ENCODE measurements at regions not wholly inside any gene's neighbourhood (a gene's known extent, or its start where the extent isn't known, plus 50 kb on each side); places are given as distances from the start of the nearest gene placed in this dataset.

DNA sequence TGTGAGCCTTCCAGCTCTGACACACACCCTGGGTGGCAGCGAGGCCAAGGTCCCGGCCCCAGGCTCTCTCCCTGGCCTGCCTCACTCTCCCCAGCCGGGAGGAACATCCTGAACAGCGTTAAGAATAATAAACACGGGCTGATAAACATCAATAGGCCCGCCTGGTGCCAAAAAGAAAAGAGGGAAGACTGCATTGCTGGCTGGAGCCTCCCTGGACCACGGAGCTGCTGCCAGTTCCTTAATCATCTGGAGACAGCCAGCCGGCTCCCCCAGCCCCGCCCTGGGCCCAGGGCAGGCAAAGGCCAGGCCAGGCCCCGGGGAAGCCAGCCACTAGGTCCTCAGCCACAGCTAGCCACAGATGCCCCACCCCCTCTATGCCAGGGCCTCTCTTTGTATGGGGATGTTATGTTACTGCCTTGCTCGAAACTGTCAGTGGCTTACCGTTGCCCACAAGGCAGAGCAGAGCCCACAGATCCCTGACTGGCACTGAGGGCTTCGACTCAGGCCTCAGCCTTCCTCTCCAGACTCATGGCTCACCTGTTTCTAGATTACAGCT, 293.7 kb downstream of the DYSF start:
- in situ Hi-C loops (cut with MboI; ENCODE audit: low sequenced_read_pairs, unreplicated experiment) = no loop called here
- DNase-seq (ENCODE audit: low spot score) = no peak
- TF ChIP-seq, protein P1, sequence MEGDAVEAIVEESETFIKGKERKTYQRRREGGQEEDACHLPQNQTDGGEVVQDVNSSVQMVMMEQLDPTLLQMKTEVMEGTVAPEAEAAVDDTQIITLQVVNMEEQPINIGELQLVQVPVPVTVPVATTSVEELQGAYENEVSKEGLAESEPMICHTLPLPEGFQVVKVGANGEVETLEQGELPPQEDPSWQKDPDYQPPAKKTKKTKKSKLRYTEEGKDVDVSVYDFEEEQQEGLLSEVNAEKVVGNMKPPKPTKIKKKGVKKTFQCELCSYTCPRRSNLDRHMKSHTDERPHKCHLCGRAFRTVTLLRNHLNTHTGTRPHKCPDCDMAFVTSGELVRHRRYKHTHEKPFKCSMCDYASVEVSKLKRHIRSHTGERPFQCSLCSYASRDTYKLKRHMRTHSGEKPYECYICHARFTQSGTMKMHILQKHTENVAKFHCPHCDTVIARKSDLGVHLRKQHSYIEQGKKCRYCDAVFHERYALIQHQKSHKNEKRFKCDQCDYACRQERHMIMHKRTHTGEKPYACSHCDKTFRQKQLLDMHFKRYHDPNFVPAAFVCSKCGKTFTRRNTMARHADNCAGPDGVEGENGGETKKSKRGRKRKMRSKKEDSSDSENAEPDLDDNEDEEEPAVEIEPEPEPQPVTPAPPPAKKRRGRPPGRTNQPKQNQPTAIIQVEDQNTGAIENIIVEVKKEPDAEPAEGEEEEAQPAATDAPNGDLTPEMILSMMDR (IDR thresholded peaks at IDR 0.05; ENCODE audit: borderline replicate concordance, control extremely low read depth, extremely low read depth, insufficient read depth, missing control alignments) = no peak

DNA sequence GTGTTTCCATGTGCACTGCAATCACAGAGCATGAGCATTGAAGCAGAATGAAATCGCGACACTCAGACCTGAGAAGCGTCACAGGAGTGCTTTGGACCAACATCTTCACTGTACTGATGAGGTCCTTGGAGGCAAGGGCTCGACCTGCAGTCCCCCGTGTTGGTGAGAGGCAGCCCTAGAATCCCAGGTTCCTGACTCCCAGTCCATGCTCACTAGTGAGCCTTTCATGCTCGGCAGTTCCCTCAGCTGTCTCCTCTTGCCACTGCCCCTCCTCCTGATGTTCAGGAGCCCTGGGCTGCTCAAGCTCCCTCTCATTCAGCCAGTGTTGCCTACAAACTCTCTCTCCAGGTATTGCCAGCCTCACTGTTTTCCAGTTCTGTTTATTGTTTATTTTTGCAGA, 291.4 kb downstream of the DYSF start:
- no peak for DNase-seq (ENCODE audit: low spot score)
- TF ChIP-seq, protein P1 (IDR thresholded peaks at IDR 0.05; ENCODE audit: borderline replicate concordance, control extremely low read depth, extremely low read depth, insufficient read depth, missing control alignments) = no peak
- in situ Hi-C loops (cut with MboI; ENCODE audit: low sequenced_read_pairs, unreplicated experiment) = no loop called here

DNA sequence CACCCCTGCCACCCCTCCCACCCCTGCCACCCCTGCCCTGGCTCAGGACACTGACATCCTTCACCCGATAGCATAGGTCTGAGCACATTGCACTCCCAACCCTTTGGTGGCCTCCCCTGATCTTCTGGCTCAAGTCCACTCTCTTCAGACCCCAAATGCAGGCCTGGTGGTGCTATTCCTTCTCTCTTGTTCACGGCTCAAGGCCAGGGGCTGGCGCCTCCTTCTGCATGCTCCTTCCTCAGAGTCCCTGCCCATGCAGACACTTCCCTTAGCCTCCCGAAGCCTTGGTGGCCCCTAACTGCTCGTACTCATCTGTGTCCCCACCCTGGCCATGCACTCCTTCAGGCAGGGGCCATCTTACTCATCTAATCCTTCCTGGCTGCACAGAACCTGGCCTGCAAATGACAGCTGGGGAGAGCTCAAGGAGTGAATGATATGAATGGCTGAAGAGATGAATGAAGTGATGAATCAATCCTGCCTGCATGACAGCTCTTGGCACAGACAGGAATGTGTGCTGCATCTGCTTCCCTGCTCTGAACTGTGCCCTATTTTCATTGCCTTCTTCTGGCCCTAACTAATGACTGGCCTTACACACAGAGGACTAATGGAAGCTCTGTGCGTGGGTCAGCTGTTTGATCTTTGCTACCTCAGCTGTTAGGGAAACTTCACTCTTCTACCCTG, 290.8 kb downstream of the DYSF start:
- in situ Hi-C loops (cut with MboI; ENCODE audit: low sequenced_read_pairs, unreplicated experiment) = no loop called here
- TF ChIP-seq, protein P1 (IDR thresholded peaks at IDR 0.05; ENCODE audit: borderline replicate concordance, control extremely low read depth, extremely low read depth, insufficient read depth, missing control alignments) = no peak
- no peak for DNase-seq (ENCODE audit: low spot score)

DNA sequence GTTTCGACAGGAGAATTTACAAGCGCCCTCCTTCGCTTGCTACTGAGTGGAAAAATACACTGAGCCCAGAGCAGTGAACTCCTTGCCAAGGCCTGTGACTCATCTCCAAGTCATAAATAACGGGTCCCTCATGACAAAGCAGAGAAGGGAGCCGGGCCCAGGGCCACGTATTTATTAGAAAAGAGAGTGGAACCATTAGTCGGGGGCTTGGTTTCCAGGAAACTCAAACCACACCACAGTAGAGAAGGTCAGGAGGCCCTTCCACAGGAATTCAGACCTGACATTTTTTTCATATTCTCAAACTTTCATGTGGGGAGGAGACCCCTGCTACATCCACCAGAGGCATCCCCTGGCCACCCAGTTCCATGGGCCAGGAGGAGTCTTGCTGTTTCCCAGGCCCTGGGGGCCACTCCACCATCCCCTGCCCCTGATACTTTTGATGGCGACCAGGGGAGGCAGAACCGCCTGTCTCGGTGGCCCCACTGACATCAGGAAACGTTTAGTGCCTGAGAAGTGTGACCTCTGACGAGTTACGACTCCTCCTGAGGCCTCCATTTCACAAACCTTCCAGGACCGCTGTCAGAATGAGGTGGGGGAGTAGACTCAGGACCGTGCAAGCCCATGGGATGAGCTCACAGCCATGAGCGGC, 289.7 kb downstream of the DYSF start:
- DNase-seq (ENCODE audit: low spot score) = no peak
- in situ Hi-C loops (cut with MboI; ENCODE audit: low sequenced_read_pairs, unreplicated experiment) = no loop called here
- TF ChIP-seq, protein P1 (IDR thresholded peaks at IDR 0.05; ENCODE audit: borderline replicate concordance, control extremely low read depth, extremely low read depth, insufficient read depth, missing control alignments) = no peak

DNA sequence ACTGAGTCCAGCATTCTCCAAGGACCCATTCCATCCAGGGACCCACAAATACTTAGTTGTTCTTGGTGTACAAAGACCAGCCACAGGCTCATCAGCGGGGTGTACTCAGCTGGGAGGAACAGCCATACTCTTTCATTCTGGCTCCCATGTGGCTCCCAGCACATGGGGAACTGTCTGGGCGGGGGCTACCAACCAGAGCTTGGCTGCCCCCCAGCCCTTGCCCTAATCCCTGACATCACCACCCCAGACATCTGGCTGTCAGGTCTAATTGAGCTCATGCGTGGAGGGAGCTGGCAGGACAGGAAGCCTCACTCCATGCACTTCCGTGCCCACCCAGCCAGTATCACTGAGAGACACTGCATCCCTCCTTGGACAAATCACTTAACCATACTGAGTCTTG, 283.6 kb downstream of the DYSF start:
- TF ChIP-seq, protein P1 (IDR thresholded peaks at IDR 0.05; ENCODE audit: borderline replicate concordance, control extremely low read depth, extremely low read depth, insufficient read depth, missing control alignments) = no peak
- in situ Hi-C loops (cut with MboI; ENCODE audit: low sequenced_read_pairs, unreplicated experiment) = no loop called here
- no peak for DNase-seq (ENCODE audit: low spot score)

DNA sequence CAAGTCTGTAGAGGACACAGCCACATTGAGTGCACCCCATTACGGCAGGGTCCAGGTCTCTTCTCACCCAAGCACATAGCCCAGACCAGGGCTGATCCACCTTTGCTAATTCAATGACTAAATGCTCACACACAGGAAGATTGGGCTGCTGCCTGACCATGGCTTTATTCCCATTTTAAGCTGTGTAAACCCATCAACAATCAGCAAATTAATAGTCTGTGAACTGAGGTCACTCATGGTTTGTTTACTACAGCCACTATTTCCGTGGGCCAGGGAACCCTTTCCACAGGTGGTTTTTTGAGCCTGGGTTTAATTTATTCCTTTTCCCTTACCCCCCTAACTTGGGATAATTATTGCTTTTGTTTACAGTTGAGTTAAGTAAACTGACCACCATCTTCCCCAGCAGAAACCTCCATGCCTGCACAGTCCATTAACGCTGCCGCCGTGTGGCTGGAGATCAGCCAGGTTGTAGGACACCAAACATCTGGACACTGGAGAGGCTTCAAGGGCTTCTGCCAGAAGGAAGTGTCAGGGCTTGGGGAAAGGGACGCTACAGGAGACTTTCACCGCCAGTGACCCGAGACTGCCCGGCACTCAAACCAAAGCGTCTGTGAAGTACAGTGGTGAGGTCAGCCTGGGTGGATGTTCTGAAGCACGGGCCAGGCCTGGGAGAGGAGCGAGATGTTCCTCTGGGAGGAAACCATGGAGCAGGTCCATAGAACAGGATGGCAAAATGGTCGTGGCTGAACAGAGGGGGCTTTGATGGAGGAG, 282.9 kb downstream of the DYSF start:
- TF ChIP-seq, protein P1 (IDR thresholded peaks at IDR 0.05; ENCODE audit: borderline replicate concordance, control extremely low read depth, extremely low read depth, insufficient read depth, missing control alignments) = no peak
- no peak for DNase-seq (ENCODE audit: low spot score)
- in situ Hi-C loops (cut with MboI; ENCODE audit: low sequenced_read_pairs, unreplicated experiment) = no loop called here

Data from GM13976 (cell line).